K562 (cell line): ENCODE measurements at regions not wholly inside any gene's neighbourhood (a gene's known extent, or its start where the extent isn't known, plus 50 kb on each side); places are given as distances from the start of the nearest gene placed in this dataset.

Experiments used
- ATAC-seq: fragments of 200-7000 bp; cut with Tn5 transposase; 3 replicates; pipeline ENCODE4 v1.9.1; 2020; ENCODE audit warnings: moderate library complexity
- BruUV-seq: library from RNA; stranded (reverse); fragments of 400-500 nt; replicated peaks from 2 replicates; lab custom pipeline; 2021; lab: Mats Ljungman, UMichigan
- CTCF ChIA-PET: fragments of 300-600 bp; formaldehyde crosslinking; extraction: SDS; loops from one replicate; lab custom pipeline; 2021; ENCODE audit warnings: low intra/inter-chr PET ratio; lab: Yijun Ruan, JAX
- POLR2A ChIA-PET: fragments of 300-600, 350-650 bp; sonication (Branson Sonifier 250); formaldehyde crosslinking; extraction: SDS; loops from one replicate; lab custom pipeline; 2021; ENCODE audit warnings: antibody characterized with exemption, inconsistent platforms; lab: Yijun Ruan, JAX
- DNase-seq, 4 experiments: peaks; one replicate each; pipeline versions ENCODE4 v3.0.0 to v3.0.0-alpha.2; 2011 to 2018; ENCODE audit warnings: low spot score in 3 of 4, mixed read lengths in 3 of 4; ENCODE audit errors: extremely low read depth in 1 of 4
- FAIRE-seq: peaks from 2 replicates; lab custom pipeline; 2011; peaks lifted over from hg19 to GRCh38; lab: Jason Lieb, UNC
- H2AFZ ChIP-seq: 2 replicates; pipeline ENCODE4 v1.6.0; 2011; ENCODE audit warnings: low read depth, low read length, control low read depth, inconsistent platforms
- H3K27ac ChIP-seq: fragments of 200-600 bp; 3 replicates; pipeline ENCODE4 v1.8.0; 2011; ENCODE audit warnings: low read depth, mild to moderate bottlenecking, control low read depth, inconsistent platforms, low read length, moderate library complexity, mixed read lengths; ENCODE audit errors: extremely low read depth
- H3K27me3 ChIP-seq, 2 experiments: fragments of 300-600 bp in 1 of 2; 2 replicates in 1 of 2; 3 replicates in 1 of 2; pipeline versions ENCODE4 v1.6.0 to v1.8.0; 2011; ENCODE audit warnings: inconsistent platforms in 2 of 2, low read length in 2 of 2, mild to moderate bottlenecking in 1 of 2, mixed read lengths in 1 of 2, moderate library complexity in 1 of 2; ENCODE audit not compliant: control insufficient read depth in 2 of 2, insufficient read depth in 2 of 2
- H3K36me3 ChIP-seq: fragments of 300-600 bp; 3 replicates; pipeline ENCODE4 v1.8.0; 2011; ENCODE audit warnings: mild to moderate bottlenecking, low read length, inconsistent platforms; ENCODE audit not compliant: control insufficient read depth, insufficient read depth
- H3K4me1 ChIP-seq, 2 experiments: fragments of 200-600 bp in 1 of 2; replicated peaks in 1 of 2; 2 replicates in 1 of 2; 3 replicates in 1 of 2; pipeline versions ENCODE4 v1.5.1 to v1.8.0; 2011; ENCODE audit warnings: inconsistent platforms in 2 of 2, low read length in 2 of 2, mild to moderate bottlenecking in 1 of 2, mixed read lengths in 1 of 2, moderate library complexity in 1 of 2; ENCODE audit not compliant: control insufficient read depth in 2 of 2, insufficient read depth in 2 of 2
- H3K4me2 ChIP-seq: 2 replicates; pipeline ENCODE4 v1.6.1; 2011; ENCODE audit warnings: low read length, control low read depth, inconsistent platforms, mixed read lengths; ENCODE audit not compliant: insufficient read depth
- H3K4me3 ChIP-seq: fragments of 200-600 bp; sonication (generic), shearing (Covaris generic); 2 replicates; pipeline ENCODE4 v1.5.1; 2016; ENCODE audit warnings: control low read depth, inconsistent platforms
- H3K79me2 ChIP-seq: fragments of 200-600 bp; 3 replicates; pipeline ENCODE4 v1.8.0; 2011; ENCODE audit warnings: low read length, inconsistent platforms; ENCODE audit not compliant: control insufficient read depth, insufficient read depth
- H3K9ac ChIP-seq, 2 experiments: 2 replicates each; pipeline versions ENCODE4 v1.6.0 to v1.6.1; 2011; ENCODE audit warnings: low read depth in 2 of 2, low read length in 2 of 2, control low read depth in 1 of 2, inconsistent platforms in 1 of 2, mild to moderate bottlenecking in 1 of 2, mixed read lengths in 1 of 2; ENCODE audit not compliant: insufficient read depth in 1 of 2
- H3K9me1 ChIP-seq: one replicate; pipeline ENCODE4 v1.6.0; 2011; ENCODE audit warnings: inconsistent platforms, mild to moderate bottlenecking, low read length, moderate library complexity; ENCODE audit not compliant: control insufficient read depth, insufficient read depth
- H3K9me3 ChIP-seq: replicated peaks from 2 replicates; pipeline ENCODE4 v1.5.1; 2011; ENCODE audit warnings: low read depth, low read length, inconsistent platforms; ENCODE audit not compliant: control insufficient read depth, insufficient read depth
- H4K20me1 ChIP-seq: replicated peaks from 2 replicates; pipeline ENCODE4 v1.6.1; 2011; ENCODE audit warnings: low read length, inconsistent platforms, mixed read lengths; ENCODE audit not compliant: control insufficient read depth, insufficient read depth
- ARID1B ChIP-seq: fragments of 450-650 bp; IDR thresholded peaks from 2 replicates; pipeline ENCODE4 v1.6.1; 2016; ENCODE audit warnings: antibody characterized with exemption, mild to moderate bottlenecking, inconsistent platforms
- ATF1 ChIP-seq, 2 experiments: fragments of 450-650 bp in 1 of 2; IDR thresholded peaks; 2 replicates each; pipeline ENCODE4 v1.6.1; 2016; ENCODE audit warnings: missing compliant biosample characterization in 1 of 2, missing genetic modification characterization in 1 of 2
- C11orf30 ChIP-seq: fragments of 450-650 bp; IDR thresholded peaks from 2 replicates; pipeline ENCODE4 v1.6.1; 2016; ENCODE audit warnings: low read depth, mild to moderate bottlenecking
- KAT7 ChIP-seq: sonication (generic); formaldehyde crosslinking; IDR thresholded peaks from 2 replicates; pipeline ENCODE4 v1.8.0; 2022; ENCODE audit warnings: missing genetic modification reagents, mild to moderate bottlenecking, borderline replicate concordance
- KLF10 ChIP-seq: fragments of 250-450 bp; sonication (Bioruptor Pico); IDR thresholded peaks from 2 replicates; pipeline ENCODE4 v1.6.1; 2021; ENCODE audit warnings: matching md5 sums
- MEIS2 ChIP-seq: fragments of 450-650 bp; IDR thresholded peaks from 2 replicates; pipeline ENCODE4 v1.6.1; 2014; ENCODE audit warnings: mild to moderate bottlenecking; ENCODE audit not compliant: partially characterized antibody
- SAFB ChIP-seq: fragments of 200-400 bp; formaldehyde crosslinking; IDR thresholded peaks from 2 replicates; pipeline ENCODE4 v1.6.1; 2017; ENCODE audit warnings: low read depth, low read length, borderline replicate concordance
- SNIP1 ChIP-seq: fragments of 450-650 bp; IDR thresholded peaks from 2 replicates; pipeline ENCODE4 v1.7.1; 2017; ENCODE audit warnings: low read depth, mild to moderate bottlenecking
- U2AF2 ChIP-seq: fragments of 200-400 bp; formaldehyde crosslinking; optimal IDR thresholded peaks from 2 replicates; pipeline ENCODE3; 2017; ENCODE audit warnings: low read depth, mild to moderate bottlenecking, low read length
- ZNF140 ChIP-seq: fragments of 250-450 bp; sonication (Bioruptor Pico); IDR thresholded peaks from 2 replicates; pipeline ENCODE4 v1.8.0; 2021; ENCODE audit warnings: moderate library complexity, mild to moderate bottlenecking, inconsistent platforms
- ZNF644 ChIP-seq: fragments of 200-800 bp; sonication (Bioruptor generic); IDR thresholded peaks from 2 replicates; pipeline ENCODE4 v1.6.1; 2016; ENCODE audit warnings: low read depth, missing genetic modification characterization, missing compliant biosample characterization
- ZNF785 ChIP-seq: fragments of 250-450 bp; sonication (Bioruptor Pico); IDR thresholded peaks from 2 replicates; pipeline ENCODE4 v1.4.0; 2020; ENCODE audit warnings: mild to moderate bottlenecking
- ZNF830 ChIP-seq: fragments of 250-450 bp; sonication (Bioruptor Pico); IDR thresholded peaks from 2 replicates; pipeline ENCODE4 v1.5.0; 2021; ENCODE audit warnings: mild to moderate bottlenecking
- in situ Hi-C: fragments of 300-500 bp; cut with MboI; formaldehyde crosslinking; loops from 4 replicates; pipeline ENCODE4 v1.15.0; 2018; ENCODE audit warnings: inconsistent platforms, mixed read lengths
- intact Hi-C: fragments of 100-400 bp; cut with micrococcal nuclease; formaldehyde crosslinking; loops from 2 replicates; pipeline ENCODE4 v1.14.2; 2022
- TF ChIP-seq, protein P1 (sequence below): sonication (generic); formaldehyde crosslinking; IDR thresholded peaks from 2 replicates; pipeline ENCODE4 v1.4.0; 2020; ENCODE audit warnings: mild to moderate bottlenecking, missing genetic modification reagents
- TF ChIP-seq, protein P2 (sequence below), 3 experiments: fragments of 200-800 bp in 1 of 3; fragments of 250-450 bp in 1 of 3; fragments of 450-650 bp in 1 of 3; sonication (Bioruptor Pico) in 1 of 3; sonication (Bioruptor generic) in 1 of 3; formaldehyde crosslinking in 1 of 3; IDR thresholded peaks; 2 replicates each; pipeline versions ENCODE4 v1.6.1 to v1.8.0; 2016 to 2022; ENCODE audit warnings: mild to moderate bottlenecking in 2 of 3, missing genetic modification characterization in 2 of 3, missing compliant biosample characterization in 1 of 3, moderate library complexity in 1 of 3
- TF ChIP-seq, protein P3 (sequence below): fragments of 250-450 bp; sonication (Bioruptor Pico); IDR thresholded peaks from 2 replicates; pipeline ENCODE4 v1.5.0; 2021
- TF ChIP-seq, protein P4 (sequence below): sonication (generic); formaldehyde crosslinking; IDR thresholded peaks from 2 replicates; pipeline ENCODE4 v1.8.0; 2022; ENCODE audit warnings: mild to moderate bottlenecking, missing genetic modification reagents

DNA sequence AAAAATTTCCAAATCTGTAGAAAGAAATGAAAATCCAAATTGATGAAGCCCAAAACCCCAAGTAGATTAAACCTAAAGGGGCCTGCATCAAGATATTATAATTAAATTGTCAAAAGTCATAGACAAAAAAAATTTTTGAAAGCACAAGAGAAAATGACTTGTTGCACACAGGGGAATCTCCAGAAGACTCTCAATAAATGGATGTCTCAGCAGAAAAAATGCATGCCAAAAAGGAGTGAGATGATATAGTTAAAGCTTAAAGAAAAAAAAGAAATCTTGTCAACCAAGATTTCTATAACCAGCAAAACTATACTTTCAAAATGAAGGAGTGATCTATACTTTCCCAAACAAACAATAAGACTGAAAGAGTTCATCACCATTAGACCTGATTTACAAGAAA is 393.2 kb upstream of the SPAG17 start:
- Histone ChIP-seq H3K4me1 (no peaks in the 10 kb centered on the region), H4K20me1 (no peaks in the 10 kb centered on the region), H3K79me2 (no peaks in the 10 kb centered on the region), H3K4me2 (no peak overlapping the region), H3K4me3 (no peak overlapping the region), H3K9me3 (no peaks in the 10 kb centered on the region), H3K9me1 (no peaks in the 10 kb centered on the region), H3K27me3 (no peaks in the 10 kb centered on the region), H3K9ac (no peak overlapping the region), H3K36me3 (no peaks in the 10 kb centered on the region), H3K27ac (no peak overlapping the region), H2AFZ (no peak overlapping the region)
- intact Hi-C loops (no loop called here), in situ Hi-C loops (no loop called here)
- no peak for TF ChIP-seq ZNF830 (CRISPR knock-in tag)
- TF ChIP-seq ZNF644 (tag) = no peak
- TF ChIP-seq, protein P1, sequence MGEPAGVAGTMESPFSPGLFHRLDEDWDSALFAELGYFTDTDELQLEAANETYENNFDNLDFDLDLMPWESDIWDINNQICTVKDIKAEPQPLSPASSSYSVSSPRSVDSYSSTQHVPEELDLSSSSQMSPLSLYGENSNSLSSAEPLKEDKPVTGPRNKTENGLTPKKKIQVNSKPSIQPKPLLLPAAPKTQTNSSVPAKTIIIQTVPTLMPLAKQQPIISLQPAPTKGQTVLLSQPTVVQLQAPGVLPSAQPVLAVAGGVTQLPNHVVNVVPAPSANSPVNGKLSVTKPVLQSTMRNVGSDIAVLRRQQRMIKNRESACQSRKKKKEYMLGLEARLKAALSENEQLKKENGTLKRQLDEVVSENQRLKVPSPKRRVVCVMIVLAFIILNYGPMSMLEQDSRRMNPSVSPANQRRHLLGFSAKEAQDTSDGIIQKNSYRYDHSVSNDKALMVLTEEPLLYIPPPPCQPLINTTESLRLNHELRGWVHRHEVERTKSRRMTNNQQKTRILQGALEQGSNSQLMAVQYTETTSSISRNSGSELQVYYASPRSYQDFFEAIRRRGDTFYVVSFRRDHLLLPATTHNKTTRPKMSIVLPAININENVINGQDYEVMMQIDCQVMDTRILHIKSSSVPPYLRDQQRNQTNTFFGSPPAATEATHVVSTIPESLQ (CRISPR knock-in tag) = no peak
- TF ChIP-seq ATF1 (CRISPR knock-in tag; IDR thresholded peaks at IDR 0.05) = no peak
- no peak for TF ChIP-seq ATF1 (tag; IDR thresholded peaks at IDR 0.05)
- TF ChIP-seq ZNF785 (CRISPR knock-in tag) = no peak
- TF ChIP-seq ARID1B = no peak
- TF ChIP-seq SNIP1 = no peak
- TF ChIP-seq KAT7 (CRISPR knock-in tag) = no peak
- TF ChIP-seq MEIS2 = no peak
- no peak for TF ChIP-seq C11orf30
- no peak for TF ChIP-seq ZNF140 (CRISPR knock-in tag)
- TF ChIP-seq, protein P2, sequence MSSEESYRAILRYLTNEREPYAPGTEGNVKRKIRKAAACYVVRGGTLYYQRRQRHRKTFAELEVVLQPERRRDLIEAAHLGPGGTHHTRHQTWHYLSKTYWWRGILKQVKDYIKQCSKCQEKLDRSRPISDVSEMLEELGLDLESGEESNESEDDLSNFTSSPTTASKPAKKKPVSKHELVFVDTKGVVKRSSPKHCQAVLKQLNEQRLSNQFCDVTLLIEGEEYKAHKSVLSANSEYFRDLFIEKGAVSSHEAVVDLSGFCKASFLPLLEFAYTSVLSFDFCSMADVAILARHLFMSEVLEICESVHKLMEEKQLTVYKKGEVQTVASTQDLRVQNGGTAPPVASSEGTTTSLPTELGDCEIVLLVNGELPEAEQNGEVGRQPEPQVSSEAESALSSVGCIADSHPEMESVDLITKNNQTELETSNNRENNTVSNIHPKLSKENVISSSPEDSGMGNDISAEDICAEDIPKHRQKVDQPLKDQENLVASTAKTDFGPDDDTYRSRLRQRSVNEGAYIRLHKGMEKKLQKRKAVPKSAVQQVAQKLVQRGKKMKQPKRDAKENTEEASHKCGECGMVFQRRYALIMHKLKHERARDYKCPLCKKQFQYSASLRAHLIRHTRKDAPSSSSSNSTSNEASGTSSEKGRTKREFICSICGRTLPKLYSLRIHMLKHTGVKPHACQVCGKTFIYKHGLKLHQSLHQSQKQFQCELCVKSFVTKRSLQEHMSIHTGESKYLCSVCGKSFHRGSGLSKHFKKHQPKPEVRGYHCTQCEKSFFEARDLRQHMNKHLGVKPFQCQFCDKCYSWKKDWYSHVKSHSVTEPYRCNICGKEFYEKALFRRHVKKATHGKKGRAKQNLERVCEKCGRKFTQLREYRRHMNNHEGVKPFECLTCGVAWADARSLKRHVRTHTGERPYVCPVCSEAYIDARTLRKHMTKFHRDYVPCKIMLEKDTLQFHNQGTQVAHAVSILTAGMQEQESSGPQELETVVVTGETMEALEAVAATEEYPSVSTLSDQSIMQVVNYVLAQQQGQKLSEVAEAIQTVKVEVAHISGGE (CRISPR knock-in tag; IDR thresholded peaks at IDR 0.05) = no peak
- TF ChIP-seq KLF10 (CRISPR knock-in tag) = no peak
- TF ChIP-seq, protein P3, sequence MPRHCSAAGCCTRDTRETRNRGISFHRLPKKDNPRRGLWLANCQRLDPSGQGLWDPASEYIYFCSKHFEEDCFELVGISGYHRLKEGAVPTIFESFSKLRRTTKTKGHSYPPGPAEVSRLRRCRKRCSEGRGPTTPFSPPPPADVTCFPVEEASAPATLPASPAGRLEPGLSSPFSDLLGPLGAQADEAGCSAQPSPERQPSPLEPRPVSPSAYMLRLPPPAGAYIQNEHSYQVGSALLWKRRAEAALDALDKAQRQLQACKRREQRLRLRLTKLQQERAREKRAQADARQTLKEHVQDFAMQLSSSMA (CRISPR knock-in tag) = no peak
- TF ChIP-seq, protein P4, sequence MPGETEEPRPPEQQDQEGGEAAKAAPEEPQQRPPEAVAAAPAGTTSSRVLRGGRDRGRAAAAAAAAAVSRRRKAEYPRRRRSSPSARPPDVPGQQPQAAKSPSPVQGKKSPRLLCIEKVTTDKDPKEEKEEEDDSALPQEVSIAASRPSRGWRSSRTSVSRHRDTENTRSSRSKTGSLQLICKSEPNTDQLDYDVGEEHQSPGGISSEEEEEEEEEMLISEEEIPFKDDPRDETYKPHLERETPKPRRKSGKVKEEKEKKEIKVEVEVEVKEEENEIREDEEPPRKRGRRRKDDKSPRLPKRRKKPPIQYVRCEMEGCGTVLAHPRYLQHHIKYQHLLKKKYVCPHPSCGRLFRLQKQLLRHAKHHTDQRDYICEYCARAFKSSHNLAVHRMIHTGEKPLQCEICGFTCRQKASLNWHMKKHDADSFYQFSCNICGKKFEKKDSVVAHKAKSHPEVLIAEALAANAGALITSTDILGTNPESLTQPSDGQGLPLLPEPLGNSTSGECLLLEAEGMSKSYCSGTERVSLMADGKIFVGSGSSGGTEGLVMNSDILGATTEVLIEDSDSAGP (CRISPR knock-in tag) = no peak
- no peak for TF ChIP-seq U2AF2
- TF ChIP-seq SAFB = no peak
- no TSS peak for BruUV-seq
- POLR2A ChIA-PET = no interaction called here
- no peak for DNase-seq
- no peak for ATAC-seq
- no peak for FAIRE-seq
- CTCF ChIA-PET = no interaction called here
